Spleen (tissue), 11 donors: ENCODE measurements at regions not wholly inside any gene's neighbourhood (a gene's known extent, or its start where the extent isn't known, plus 50 kb on each side); places are given as distances from the start of the nearest gene placed in this dataset.

Experiments used
- DNase-seq: peaks from one replicate; pipeline ENCODE4 v3.0.0-alpha.2; 2020
- H3K27ac ChIP-seq, 8 donors: fragments of 200-600 bp; sonication (generic) in 7 of 8; 1 replicate in 4 of 8; 2 replicates in 4 of 8; pipeline versions ENCODE4 v1.5.0 to v1.8.0; 2016 to 2021; ENCODE audit warnings: inconsistent platforms in 4 of 8, mild to moderate bottlenecking in 4 of 8, moderate library complexity in 1 of 8
- H3K27me3 ChIP-seq, 7 donors: fragments of 200-600 bp; sonication (generic) in 6 of 7; replicated peaks in 1 of 7; 1 replicate in 4 of 7; 2 replicates in 3 of 7; pipeline versions ENCODE4 v1.5.0 to v1.8.0; 2016 to 2021; ENCODE audit warnings: inconsistent platforms in 3 of 7, mild to moderate bottlenecking in 1 of 7
- H3K36me3 ChIP-seq, 6 donors: fragments of 200-600 bp; sonication (generic) in 5 of 6; 1 replicate in 4 of 6; 2 replicates in 2 of 6; pipeline versions ENCODE4 v1.5.0 to v1.8.0; 2016 to 2021; ENCODE audit warnings: inconsistent platforms in 2 of 6
- H3K4me1 ChIP-seq, 6 donors: fragments of 200-600 bp; sonication (generic) in 5 of 6; 1 replicate in 3 of 6; 2 replicates in 3 of 6; pipeline versions ENCODE4 v1.5.0 to v1.8.0; 2016 to 2021; ENCODE audit warnings: inconsistent platforms in 3 of 6
- H3K4me3 ChIP-seq, 8 donors: fragments of 200-600 bp; sonication (generic) in 7 of 8; 1 replicate in 4 of 8; 2 replicates in 4 of 8; pipeline versions ENCODE4 v1.5.0 to v1.8.0; 2016 to 2021; ENCODE audit warnings: inconsistent platforms in 4 of 8, mild to moderate bottlenecking in 4 of 8, moderate library complexity in 2 of 8
- H3K9me3 ChIP-seq, 8 donors: fragments of 200-600 bp; sonication (generic) in 7 of 8; 1 replicate in 4 of 8; 2 replicates in 4 of 8; pipeline versions ENCODE4 v1.5.0 to v1.8.0; 2016 to 2021; ENCODE audit warnings: inconsistent platforms in 4 of 8
- CTCF ChIP-seq, 11 experiments: fragments of 200-600 bp in 7 of 11; fragments of 450-650 bp in 4 of 11; sonication (generic) in 4 of 11; IDR thresholded peaks in 8 of 11; conservative IDR thresholded peaks in 3 of 11; 1 replicate in 7 of 11; 2 replicates in 4 of 11; pipeline versions ENCODE4 v1.4.0 to v1.8.0; 2016 to 2021; ENCODE audit warnings: antibody characterized with exemption in 11 of 11, inconsistent platforms in 4 of 11, mild to moderate bottlenecking in 1 of 11
- POLR2A ChIP-seq, 3 donors: fragments of 450-650 bp; IDR thresholded peaks; one replicate each; pipeline ENCODE4 v1.5.1; 2017; ENCODE audit warnings: antibody characterized with exemption in 3 of 3, mild to moderate bottlenecking in 1 of 3
- POLR2AphosphoS5 ChIP-seq, 3 donors: sonication (generic); formaldehyde crosslinking; IDR thresholded peaks; one replicate each; pipeline ENCODE4 v1.5.1; 2017; ENCODE audit warnings: antibody characterized with exemption in 3 of 3
- WGBS, 5 donors: extraction: QIAGEN DNeasy Blood & Tissue Kit in 3 of 5; methylation state at CpG; one replicate each; pipeline versions ENCODE4 v1.1.5 to v1.1.7; 2013 to 2018; 5-methylcytosine and 5-hydroxymethylcytosine counted together
- intact Hi-C: fragments of 100-400 bp; cut with DNase I; formaldehyde crosslinking; loops from one replicate; pipeline ENCODE4 v1.15.0; 2023; ENCODE audit warnings: low total_unique reads
- donor health status: healthy with polysubstance abuse.
- donor health status: DM: no; HTN: no; CAD: no; lungs with moderate emphysema.
- donor health status: DM: no; HTN: no; CAD: no.
- donor health status: Bipolar disorder and iron deficiency.
- donor health status: healthy.
- donor health status: DM: no; HTN: no; CAD: no.
- donor health status: DM: yes; HTN: yes; CAD: no.

GRCh38 chr5:112087222-112087621 is 330.2 kb upstream of the NREP start:
- H3K9me3 ChIP-seq, result peaks cover 0 to 14% (median 2%) of the 10 kb centered on the region in 8 donors
- H3K4me1 ChIP-seq, result no peaks in the 10 kb centered on the region
- H3K36me3 ChIP-seq, result no peaks in the 10 kb centered on the region
- 83 to 92% (median 85%) methylated on average over 2 of the region's 2 CpGs for WGBS, 5 donors
- no peaks in the 10 kb centered on the region for H3K27me3 ChIP-seq
- TF ChIP-seq POLR2A (IDR thresholded peaks at IDR 0.05) (no peak), POLR2AphosphoS5 (IDR thresholded peaks at IDR 0.05) (no peak), CTCF (IDR thresholded peaks at IDR 0.05 in 8 of 11, conservative IDR thresholded peaks at IDR 0.05 in 3 of 11) (no peak)
- no peak overlapping the region for H3K4me3 ChIP-seq
- no peak overlapping the region for H3K27ac ChIP-seq
- DNase-seq, result no peak
- intact Hi-C loops, result no loop called here

GRCh38 chr5:112086740-112087139 is 329.7 kb upstream of the NREP start:
- Histone ChIP-seq H3K27ac (no peak overlapping the region), H3K9me3 (peaks cover 0 to 11% (median 0%) of the 10 kb centered on the region in 8 donors), H3K36me3 (no peaks in the 10 kb centered on the region), H3K27me3 (no peaks in the 10 kb centered on the region), H3K4me3 (no peak overlapping the region), H3K4me1 (no peaks in the 10 kb centered on the region)
- DNase-seq, result no peak
- 68 to 88% (median 85%) methylated on average over 1 of the region's 1 CpG for WGBS, 5 donors
- intact Hi-C loops, result no loop called here
- TF ChIP-seq CTCF (IDR thresholded peaks at IDR 0.05 in 8 of 11, conservative IDR thresholded peaks at IDR 0.05 in 3 of 11) (no peak), POLR2AphosphoS5 (IDR thresholded peaks at IDR 0.05) (no peak), POLR2A (IDR thresholded peaks at IDR 0.05) (no peak)

GRCh38 chr5:112084149-112084548 is 327.2 kb upstream of the NREP start:
- no peak for TF ChIP-seq POLR2A (IDR thresholded peaks at IDR 0.05)
- Histone ChIP-seq H3K36me3 (no peaks in the 10 kb centered on the region), H3K27ac (no peak overlapping the region), H3K4me3 (no peak overlapping the region), H3K27me3 (no peaks in the 10 kb centered on the region), H3K9me3 (peaks cover 0 to 1% (median 0%) of the 10 kb centered on the region in 8 donors), H3K4me1 (no peaks in the 10 kb centered on the region)
- WGBS, 5 donors, result 59 to 80% (median 71%) methylated on average over 2 of the region's 2 CpGs
- intact Hi-C loops, result no loop called here
- no peak for DNase-seq

DNA sequence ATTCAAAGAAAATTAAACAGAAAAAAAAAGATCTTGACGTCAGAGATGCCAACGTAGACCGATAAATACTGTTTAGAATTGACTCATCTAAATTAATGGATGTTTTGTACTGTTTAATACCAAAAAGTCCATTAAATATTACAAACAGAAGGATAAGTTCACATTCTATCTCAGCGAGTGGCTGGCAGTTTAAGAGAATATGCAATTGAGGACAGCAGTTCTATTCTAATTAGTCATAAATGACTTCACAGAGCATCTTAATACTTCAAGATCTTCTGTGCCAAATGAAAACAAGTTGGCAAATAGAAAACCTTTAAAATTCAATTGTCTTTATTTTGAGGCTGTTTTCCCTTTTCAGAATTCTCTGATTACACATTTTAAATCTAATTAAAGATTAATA is 326.6 kb upstream of the NREP start:
- Histone ChIP-seq H3K4me1 (no peaks in the 10 kb centered on the region), H3K36me3 (no peaks in the 10 kb centered on the region), H3K4me3 (no peak overlapping the region), H3K27me3 (no peaks in the 10 kb centered on the region), H3K9me3 (no peaks in the 10 kb centered on the region), H3K27ac (no peak overlapping the region)
- intact Hi-C loops, result no loop called here
- WGBS, 5 donors, result 91 to 96% (median 92%) methylated on average over 4 of the region's 4 CpGs
- no peak for TF ChIP-seq POLR2AphosphoS5 (IDR thresholded peaks at IDR 0.05)
- TF ChIP-seq CTCF (IDR thresholded peaks at IDR 0.05 in 8 of 11, conservative IDR thresholded peaks at IDR 0.05 in 3 of 11), result no peak
- no peak for TF ChIP-seq POLR2A (IDR thresholded peaks at IDR 0.05)
- DNase-seq, result no peak

DNA sequence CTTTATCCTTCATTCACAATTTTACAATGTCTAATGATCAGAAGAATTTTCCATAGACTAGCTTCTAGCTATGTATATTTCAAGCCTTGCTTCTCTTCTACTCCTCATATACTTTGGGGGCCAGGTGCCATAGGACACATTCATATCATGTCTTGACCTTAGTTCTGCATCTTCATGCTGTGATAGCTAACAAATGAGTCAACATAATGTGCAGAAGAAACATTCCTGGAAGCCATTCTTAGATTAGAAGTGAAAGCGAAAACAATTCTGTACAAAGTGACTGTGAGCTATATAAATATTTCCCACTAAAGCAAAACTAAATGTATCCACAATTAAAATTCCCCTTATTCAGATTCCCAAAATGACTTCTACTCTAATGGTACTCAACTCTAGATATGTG is 320.2 kb upstream of the NREP start:
- Histone ChIP-seq H3K4me3 (no peak overlapping the region), H3K27ac (no peak overlapping the region), H3K27me3 (no peaks in the 10 kb centered on the region), H3K36me3 (no peaks in the 10 kb centered on the region), H3K9me3 (no peaks in the 10 kb centered on the region), H3K4me1 (no peaks in the 10 kb centered on the region)
- intact Hi-C loops, result no loop called here
- no peak for DNase-seq
- 68 to 94% (median 85%) methylated on average over 1 of the region's 1 CpG for WGBS, 5 donors
- TF ChIP-seq POLR2A (IDR thresholded peaks at IDR 0.05), result no peak
